GM18858 (cell line): ENCODE measurements at regions not wholly inside any gene's neighbourhood (a gene's known extent, or its start where the extent isn't known, plus 50 kb on each side); places are given as distances from the start of the nearest gene placed in this dataset.
"Not testable (repeated sequence)": the region's sequence is repeated elsewhere in the genome, so short reads cannot be mapped to it uniquely, and the experiment has no call there.

Experiments used
- ATAC-seq: cut with Tn5 transposase; IDR thresholded peaks from one replicate; pipeline ENCODE4 v1.9.1; 2021; ENCODE audit not compliant: unreplicated experiment

GRCh38 chr7:93663561-93664299 lies 89.2 kb upstream of the CALCR start:
- no peak for ATAC-seq

- ATAC-seq, result not testable (repeated sequence)
Measured at GRCh38 chr7:93658163-93658562, 83.6 kb upstream of the CALCR start.

- no peak for ATAC-seq
Measured at GRCh38 chr7:93651603-93652159, 77.2 kb upstream of the CALCR start.

GRCh38 chr7:93646538-93646937 lies 72.0 kb upstream of the CALCR start:
- no peak for ATAC-seq

- no peak for ATAC-seq
Measured at GRCh38 chr7:93636276-93636675, 61.8 kb upstream of the CALCR start.

- ATAC-seq, result no peak
Measured at GRCh38 chr7:93632371-93632770, 57.8 kb upstream of the CALCR start.

GRCh38 chr7:93629291-93629801 lies 54.8 kb upstream of the CALCR start:
- no peak for ATAC-seq

GRCh38 chr7:93626869-93627268 lies 52.3 kb upstream of the CALCR start:
- no peak for ATAC-seq
